Renal cortical epithelial cell (primary cell): ENCODE measurements at regions not wholly inside any gene's neighbourhood (a gene's known extent, or its start where the extent isn't known, plus 50 kb on each side); places are given as distances from the start of the nearest gene placed in this dataset.
A peak's percentile ranks its signal among the peaks of the same experiment; 100 is the strongest.
"Not testable (repeated sequence)": the region's sequence is repeated elsewhere in the genome, so short reads cannot be mapped to it uniquely, and the experiment has no call there.

ENCODE experiments used
- DNase-seq: peaks from one replicate; pipeline ENCODE4 v3.0.0-alpha.2; 2011; ENCODE audit warnings: low read depth

DNA sequence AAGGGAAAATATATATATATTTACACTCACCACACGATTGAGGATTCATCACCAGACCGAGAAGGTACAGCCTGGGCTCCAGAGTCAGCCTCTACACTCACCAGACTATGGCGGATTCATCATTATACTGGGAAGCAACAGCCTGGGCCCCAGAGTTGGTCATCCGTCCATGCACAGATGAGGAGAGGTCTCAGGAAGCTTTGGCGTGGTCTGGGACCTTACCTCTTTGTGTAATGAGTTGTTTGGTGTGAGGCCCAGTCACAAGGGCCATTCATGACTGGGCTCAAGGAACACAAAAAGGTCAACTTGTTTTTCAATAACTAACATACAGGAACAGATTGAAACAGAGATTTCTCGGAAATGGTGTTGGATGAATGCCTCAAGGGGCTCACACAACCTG is 926.1 kb downstream of the FAM133A start:
- DNase-seq: no peak

DNA sequence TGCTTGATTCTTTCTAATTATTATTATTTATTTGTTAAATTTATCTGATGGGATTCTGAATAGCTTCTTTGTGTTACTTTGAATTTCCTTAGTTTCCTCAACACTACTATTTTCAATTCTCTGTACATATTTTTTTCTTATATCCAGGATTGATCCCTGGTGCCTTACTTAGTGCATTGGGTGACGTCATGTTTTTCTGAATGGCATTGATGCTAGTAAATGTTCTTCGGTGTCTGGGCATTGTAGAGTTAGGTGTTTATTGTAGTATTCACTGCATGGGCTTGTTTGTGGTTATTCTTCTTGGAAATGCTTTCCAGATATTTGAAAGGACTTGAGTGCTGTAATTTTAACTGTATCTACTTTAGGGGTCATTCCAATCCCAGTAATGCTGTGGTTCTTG is 938.1 kb downstream of the FAM133A start:
- DNase-seq: no peak

DNA sequence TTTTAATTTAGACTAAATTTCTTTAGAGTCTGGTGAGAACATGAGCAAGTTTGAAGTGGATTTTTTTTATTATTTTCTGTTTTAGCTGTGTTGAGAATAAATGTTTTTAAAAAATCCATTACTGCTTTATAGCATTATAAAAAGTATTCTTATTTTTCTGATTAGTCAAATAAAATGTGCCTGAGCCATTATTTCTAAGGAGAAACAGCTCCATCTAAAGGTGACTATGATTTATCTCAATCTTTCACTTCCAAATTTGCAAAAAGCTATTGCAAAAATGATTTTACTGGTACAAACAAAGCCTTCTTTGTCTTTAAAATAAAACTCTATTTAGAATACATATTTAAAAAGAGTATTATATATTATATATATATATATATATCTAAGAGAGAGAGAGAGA is 959.2 kb downstream of the FAM133A start:
- DNase-seq: no peak

DNA sequence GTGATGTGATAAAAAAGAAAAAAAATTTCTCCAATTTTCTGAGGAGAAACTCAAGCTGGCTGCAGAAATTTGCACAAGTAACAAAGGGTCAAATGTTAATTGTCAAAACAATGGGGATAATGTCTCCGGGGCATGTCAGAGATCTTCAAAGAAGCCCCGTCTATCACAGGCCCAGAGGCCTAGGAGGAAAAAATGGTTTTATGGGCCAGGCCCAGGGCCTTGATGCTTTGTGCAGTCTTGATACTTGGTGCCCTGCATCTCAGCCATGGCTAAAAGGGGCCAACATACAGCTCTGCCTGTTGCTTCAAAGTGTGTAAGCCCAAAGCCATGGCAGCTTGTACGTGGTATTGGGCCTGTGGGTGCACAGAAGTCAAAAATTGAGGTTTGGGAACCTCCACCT is 961.0 kb downstream of the FAM133A start:
- no peak for DNase-seq

DNA sequence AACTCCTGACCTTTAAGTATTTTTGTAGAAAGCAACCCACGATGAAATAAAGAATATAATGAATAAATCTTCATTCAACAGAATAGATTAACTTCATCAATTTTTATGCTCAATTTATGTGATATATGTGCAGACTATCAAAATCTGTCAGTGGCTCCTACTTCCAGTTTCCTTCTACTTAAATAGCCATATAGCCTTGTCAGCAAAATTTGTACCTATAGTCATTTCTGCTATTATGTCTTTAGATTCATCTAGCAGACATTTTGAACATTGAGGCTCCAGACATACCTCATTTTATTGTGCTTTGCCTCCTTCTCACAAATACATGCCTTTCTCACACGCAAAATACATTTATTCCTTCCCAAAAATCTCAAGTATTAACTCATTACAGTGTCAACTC is 971.7 kb downstream of the FAM133A start:
- DNase-seq: no peak

DNA sequence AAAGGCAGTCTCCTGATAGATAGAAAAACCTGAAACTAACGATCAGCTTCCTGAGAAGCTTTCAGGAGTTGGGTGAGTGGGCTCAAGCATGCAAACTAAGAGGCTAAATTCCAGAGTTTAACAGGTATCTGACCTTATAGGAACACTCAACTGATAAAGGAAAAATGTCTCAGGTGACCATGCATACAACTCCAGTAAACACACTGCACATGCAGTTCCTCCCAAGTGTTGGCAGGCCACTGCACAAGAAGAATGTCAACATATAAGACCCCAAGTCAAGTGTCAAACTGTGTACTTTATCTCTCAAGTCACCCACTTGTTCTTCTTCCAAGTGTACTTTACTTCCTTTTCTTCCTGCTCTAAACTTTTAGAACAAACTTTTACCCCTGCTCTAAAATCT is 981.2 kb downstream of the FAM133A start:
- DNase-seq: no peak

DNA sequence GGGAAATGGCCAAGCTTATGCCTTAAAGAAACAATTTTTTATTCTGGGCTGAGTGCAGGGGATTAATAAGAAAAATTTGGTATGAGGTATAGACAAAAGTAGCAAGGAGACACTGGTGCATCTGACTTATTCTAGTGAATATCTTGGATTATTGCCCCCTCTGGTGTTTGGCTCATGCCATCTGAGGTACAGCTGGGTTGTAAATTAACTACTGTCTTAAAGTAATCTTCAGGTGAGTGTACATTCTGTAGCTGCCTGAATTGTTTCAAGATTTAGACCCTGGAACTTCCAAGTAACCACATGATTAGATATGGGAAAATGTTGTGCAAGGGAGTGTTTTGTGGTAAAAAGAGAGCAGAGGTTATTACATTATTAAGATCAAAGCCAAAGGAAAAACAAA is 988.7 kb downstream of the FAM133A start:
- peak; percentile 0 for DNase-seq

DNA sequence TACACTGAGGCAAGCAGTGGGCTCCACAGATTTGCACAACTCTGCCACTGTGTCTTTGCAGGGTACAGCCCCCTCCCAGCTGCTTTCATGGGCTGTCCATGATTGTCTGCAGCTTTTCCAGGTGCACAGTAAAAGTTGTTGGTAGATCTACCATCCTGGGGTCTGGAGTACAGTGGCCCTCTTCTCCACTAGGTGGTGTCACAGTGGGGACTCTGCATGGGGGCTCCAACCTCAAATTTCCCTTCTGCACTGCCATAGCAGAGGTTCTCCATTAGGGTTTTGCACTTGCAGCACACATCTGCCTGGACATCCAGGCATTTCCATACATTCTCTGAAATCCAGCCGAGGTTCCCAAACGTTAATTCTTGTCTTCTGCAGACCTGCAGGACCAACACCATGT is 1002.3 kb downstream of the FAM133A start:
- DNase-seq: no peak

DNA sequence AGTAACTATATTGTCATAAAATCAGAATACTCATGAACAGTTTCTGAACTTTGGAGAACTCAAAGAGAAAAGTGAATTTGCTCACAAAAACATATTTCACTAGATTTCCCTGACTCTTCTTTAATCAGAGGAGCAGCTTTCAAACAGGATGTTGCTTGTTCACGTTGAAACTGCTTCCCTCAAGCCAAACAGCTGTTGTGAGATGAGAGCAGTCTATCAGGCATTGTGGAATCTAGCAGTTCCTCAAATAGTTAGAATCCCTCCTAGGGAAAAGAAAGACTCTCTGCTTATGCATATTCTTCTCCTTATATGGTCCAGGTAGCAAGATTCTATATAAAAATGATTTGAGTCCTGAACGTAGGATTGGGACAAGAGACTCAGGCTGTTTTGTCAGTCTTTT is 1012.1 kb downstream of the FAM133A start:
- no peak for DNase-seq

DNA sequence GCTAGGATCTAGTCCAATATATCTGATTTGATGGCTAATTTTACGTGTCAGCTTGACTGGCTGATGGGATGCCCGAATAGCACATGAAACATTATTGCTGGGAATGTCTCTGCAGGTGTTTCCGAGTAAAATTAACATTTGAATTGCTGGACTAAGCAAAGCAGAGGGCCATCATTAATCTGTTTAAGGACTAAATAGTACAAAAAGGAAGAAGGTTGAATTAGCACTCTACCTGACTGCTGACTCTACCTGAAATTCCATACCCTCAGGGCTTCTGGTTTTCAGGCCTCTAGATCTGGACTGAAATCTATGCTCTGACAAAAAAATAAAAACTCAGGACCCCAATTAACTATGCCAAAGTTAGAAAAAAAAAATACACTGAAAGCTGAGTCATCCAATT is 1021.9 kb downstream of the FAM133A start:
- DNase-seq: no peak

DNA sequence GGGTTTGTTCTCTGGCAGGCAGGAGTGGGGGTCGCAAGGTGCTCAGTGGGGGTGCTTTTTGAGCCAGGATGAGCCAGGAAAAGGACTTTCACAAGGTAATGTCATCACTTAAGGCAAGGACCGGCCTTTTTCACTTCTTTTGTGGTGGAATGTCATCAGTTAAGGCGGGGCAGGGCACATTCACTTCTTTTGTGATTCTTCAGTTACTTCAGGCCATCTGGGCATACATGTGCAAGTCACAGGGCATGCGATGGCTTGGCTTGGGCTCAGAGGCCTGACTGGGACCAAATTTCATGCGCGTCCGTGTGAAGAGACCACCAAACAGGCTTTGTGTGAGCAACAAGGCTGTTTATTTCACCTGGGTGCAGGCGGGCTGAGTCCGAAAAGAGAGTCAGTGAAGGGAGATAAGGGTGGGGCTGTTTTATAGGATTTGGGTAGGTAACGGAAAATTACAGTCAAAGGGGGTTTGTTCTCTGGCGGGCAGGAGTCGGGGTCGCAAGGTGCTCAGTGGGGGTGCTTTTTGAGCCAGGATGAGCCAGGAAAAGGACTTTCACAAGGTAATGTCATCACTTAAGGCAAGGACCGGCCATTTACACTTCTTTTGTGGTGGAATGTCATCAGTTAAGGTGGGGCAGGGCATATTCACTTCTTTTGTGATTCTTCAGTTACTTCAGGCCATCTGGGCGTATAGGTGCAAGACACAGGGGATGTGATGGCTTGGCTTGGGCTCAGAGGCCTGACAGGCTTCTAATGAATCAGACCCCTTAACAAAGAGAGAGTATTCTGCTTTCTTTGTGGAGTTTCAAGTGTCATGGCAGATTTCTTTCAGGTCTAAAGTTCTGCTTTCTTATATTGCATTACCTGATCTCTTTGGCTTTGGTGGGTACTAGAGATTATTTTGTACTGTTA is 1030.6 kb downstream of the FAM133A start:
- not testable (repeated sequence) for DNase-seq

DNA sequence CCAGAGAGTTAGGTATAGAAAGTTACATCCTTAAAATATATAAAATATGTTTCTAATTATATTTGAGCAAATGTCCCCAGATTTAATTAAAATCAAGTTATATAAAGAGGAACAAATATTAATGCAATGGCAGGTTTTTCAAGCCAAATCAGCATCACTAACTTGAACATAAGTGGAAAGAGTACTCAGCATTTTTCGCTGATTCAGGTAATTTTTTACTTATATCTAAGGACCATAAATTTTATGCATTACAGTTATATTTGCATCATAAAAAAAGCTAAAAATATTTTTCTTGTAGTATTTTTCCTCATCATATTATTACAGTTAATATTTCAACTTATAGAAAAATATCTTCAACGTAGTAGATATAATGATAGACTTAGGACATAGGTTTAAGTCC is 1047.4 kb downstream of the FAM133A start:
- DNase-seq: no peak

DNA sequence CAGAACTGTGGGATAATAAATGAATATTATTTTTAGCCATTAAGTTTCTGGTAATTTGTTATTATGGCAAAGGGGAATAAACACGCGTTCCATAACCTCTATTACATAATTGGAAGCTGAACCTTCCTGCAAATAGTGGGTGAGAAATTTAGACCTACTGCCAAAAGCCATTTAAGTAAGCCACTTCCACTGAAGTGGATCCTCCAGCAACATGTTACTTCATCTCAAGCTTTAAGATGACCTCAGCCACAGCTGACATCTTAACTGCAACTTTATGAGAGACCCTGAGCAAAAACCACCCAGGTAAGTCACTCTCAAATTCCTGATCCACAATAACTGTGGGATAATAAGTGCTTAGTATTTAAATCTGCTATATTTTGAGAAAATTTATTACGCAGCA is 1048.6 kb downstream of the FAM133A start:
- no peak for DNase-seq

DNA sequence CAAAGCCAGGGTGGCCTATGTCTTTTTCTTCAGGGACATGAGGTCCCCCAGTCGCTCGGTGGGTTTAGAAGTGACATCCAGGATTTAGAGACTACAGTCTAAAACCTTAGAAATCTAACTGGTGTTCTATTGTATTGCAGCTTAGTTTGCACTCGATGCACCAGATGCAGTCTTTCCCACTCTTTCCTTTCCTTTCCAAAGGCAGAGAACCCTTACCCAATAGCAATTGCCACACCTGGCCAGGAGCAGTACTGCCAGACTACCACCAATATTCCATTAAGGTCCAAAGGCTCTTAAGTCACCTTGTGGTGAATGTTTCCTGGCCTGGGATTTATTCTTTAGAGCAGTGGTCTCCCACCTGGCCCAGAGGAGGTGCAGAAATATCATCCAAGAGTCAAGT is 1068.8 kb downstream of the FAM133A start:
- no peak for DNase-seq

DNA sequence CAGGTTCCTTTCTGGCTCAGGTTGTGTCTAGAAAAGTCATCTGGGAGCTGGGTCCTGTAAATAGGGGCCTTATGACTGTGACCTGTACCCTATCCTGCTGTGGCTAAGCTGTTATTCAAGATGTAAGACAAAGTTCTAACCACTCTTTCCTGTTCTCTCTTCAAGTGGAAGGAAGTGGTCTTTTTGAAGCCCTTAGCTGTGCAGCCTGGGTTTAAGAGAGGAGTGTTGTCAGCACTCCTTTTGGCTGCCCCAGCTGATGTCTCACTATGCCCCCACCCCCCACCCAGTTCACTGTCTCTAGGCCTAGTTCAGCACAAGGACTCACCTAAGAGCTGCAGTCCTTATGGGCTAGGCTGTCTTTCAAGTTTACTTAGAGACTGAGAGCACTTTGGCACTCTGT is 1069.5 kb downstream of the FAM133A start:
- no peak for DNase-seq

DNA sequence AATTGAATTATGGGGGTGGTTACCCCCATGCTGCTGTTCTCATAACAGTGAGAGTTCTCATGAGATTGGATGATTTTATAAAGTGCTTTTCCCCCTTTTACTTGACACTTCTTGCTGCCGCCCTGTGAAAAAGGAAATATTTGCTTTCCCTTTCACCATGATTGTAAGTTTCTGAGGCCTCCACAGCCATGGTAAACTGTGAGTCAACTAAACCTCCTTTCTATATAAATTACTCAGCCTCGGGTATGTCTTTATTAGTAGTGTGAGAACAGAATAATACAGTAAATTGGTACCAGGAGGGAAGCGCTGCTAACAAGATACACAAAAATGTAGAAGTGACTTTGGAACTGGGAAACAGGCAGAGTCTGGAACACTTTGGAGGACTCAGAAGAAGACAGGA is 1070.8 kb downstream of the FAM133A start:
- DNase-seq: no peak

DNA sequence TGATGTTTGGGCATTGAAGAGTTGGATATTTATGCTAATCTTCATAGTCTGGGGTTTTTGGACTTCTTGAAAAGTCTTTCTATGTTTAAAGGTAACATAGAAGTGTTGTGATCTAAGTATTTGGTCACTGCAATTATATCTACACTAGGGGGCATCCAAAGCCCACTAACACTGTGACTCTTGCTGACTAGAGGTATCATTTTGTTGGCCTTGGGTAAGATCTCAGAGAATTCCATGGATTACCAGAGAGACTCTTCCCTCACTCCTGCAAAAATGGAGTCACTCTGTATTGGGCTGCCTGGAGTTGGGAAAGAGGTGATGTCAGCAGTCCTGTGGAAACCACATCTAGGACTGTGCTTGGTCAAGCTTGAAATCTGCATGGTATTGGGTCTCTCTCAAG is 1077.6 kb downstream of the FAM133A start:
- no peak for DNase-seq

DNA sequence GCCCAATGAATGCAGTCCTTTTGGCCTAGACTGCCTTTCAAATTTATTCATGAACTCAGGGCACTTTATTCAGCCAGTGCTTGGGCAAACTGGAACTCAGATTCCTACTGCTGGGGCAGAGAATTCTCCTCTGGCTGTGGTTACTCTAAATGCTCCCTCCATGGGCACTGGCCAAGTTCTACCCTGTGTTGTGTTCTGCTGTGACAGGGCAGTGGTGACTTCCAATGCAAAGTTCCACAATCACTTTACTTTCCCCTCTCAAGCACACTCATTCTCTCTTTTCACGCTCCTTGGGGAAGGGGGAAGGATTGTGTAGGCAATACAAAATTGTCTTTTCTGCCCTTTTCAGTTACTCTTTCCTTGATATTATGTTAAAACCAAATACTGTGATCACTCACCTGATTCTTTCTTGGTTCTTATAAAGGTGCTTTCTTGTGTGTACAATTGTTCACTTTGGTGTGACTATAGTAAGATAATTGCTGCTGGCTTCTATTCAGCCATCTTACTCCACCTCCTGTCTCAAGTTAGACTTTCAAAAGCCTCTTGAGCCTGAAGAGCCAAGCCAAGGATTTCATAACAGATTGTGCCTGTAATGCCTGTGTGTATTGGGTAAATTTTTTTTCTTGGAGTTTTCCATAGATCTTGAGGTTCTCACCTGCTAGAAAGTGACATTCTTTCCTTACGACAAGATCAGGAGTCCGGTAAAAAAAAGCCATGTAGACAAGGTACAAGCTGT is 1078.6 kb downstream of the FAM133A start:
- no peak for DNase-seq

DNA sequence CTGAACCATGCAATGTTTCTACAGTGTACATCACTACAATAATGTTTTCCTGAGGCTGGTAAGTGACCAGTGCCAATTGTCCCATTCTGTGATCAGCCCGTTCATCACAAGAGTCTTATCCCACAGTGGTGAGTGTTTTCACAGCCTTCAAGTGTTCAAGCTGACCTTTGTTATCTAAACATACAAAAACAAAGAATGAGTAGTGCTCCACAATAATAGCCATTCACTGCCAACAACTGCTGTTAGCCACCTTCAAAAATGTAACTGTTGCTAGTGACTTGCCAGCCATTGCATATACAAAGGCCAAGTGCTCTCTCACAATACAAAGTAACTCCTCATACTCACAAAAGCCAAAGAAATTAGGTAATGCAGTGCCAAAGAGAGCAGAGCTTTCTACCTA is 1084.1 kb downstream of the FAM133A start:
- no peak for DNase-seq

DNA sequence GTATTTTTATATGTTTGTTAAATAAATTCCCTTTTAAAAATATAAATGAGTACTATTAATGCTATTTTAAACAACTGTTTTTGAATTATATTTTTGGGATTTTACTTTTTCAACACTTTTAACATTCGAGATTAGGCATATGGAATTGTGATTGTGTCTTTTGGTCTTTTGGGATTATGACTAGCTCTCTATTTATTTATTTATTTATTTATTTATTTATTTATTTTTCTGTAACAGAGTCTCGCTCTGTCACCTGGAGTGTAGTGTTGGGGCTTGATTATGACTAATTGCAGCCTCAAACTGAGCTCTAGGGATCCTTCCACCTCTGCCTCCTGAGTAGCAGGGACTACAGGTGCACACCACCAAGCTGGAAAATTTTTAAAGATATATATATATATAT is 1101.6 kb downstream of the FAM133A start:
- no peak for DNase-seq

DNA sequence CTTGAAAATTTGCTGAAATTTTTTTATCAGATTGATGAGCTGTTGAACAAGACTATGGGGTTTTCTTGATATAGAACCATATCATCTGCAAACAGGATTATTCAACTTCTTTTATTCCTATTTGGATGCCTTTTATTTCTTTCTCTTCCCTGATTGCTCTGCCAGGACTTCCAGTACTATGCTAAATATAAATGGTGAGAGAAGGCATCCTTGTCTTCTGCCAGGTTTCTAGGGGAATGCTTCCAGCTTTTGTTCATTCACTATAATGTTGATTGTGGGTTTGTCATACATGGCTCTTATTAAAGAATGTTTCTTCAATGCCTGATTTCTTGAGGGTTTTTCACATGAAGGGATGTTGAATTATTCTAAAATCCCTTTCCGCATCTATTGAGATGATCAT is 1139.5 kb downstream of the FAM133A start:
- DNase-seq: no peak

DNA sequence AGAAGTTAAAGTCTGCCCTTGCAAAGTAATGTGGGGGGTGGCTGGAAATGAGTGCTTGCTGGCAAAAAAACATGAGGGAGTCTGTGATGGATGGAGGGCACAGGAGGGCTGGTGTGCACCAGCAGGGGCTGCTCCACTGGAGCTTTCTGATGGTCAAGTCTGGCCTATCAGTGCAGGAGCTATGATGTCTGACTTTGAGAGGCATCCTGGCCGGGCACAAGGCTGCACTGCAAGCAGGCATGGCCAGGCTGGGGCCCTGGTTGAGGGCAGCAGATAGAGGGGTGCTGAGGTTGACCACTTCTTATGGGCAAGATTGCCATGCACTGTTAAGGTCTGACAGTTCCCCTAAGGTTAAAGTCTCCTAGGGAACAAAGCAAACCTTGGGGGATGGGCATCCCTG is 1140.2 kb downstream of the FAM133A start:
- no peak for DNase-seq

DNA sequence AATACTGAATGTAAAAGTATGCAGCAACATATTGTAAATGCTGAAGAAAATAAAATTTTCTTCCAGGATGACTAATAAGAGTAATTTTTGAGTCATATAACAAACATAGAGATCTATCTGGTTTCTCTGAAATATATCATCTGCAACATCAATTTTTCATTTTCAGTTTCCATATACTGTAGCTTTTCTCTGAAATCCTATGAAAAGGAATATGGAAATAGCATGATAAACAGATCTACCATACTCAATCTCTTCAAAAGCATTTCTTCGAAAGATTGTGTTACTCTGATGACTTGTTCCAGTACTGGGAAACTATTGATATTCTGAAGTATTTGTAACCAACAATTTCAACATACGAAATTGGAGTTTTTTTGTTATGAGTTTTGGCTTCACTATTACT is 1156.7 kb downstream of the FAM133A start:
- DNase-seq: no peak
